Brain microvascular endothelial cell (primary cell): ENCODE measurements at regions not wholly inside any gene's neighbourhood (a gene's known extent, or its start where the extent isn't known, plus 50 kb on each side); places are given as distances from the start of the nearest gene placed in this dataset.

ENCODE experiments used
- DNase-seq: peaks from one replicate; pipeline ENCODE4 v3.0.0-alpha.2; 2020
- H3K27ac ChIP-seq: fragments of 250-450 bp; sonication (Bioruptor Pico); 2 replicates; pipeline ENCODE4 v1.5.1; 2020; ENCODE audit warnings: mild to moderate bottlenecking, moderate library complexity
- H3K27me3 ChIP-seq: fragments of 250-450 bp; sonication (Bioruptor Pico); replicated peaks from 2 replicates; pipeline ENCODE4 v1.5.1; 2020; ENCODE audit warnings: mild to moderate bottlenecking
- H3K36me3 ChIP-seq: fragments of 250-450 bp; sonication (Bioruptor Pico); replicated peaks from 2 replicates; pipeline ENCODE4 v1.5.1; 2020; ENCODE audit warnings: mild to moderate bottlenecking
- H3K4me3 ChIP-seq: 2 replicates; pipeline ENCODE4 v1.5.1; 2011; ENCODE audit warnings: low read depth, mild to moderate bottlenecking, control low read depth, low read length, moderate library complexity
- CTCF ChIP-seq: IDR thresholded peaks from 2 replicates; pipeline ENCODE4 v1.5.1; 2011; ENCODE audit warnings: low read depth, mild to moderate bottlenecking, moderate library complexity, low read length, control low read depth, inconsistent platforms; ENCODE audit errors: missing control alignments
- in situ Hi-C: cut with HindIII; loops from 2 replicates; pipeline ENCODE4 v1.10.0; 2017; ENCODE audit warnings: low sequenced_read_pairs, low pct_ligation_motif_present

GRCh38 chr19:34305221-34306083 is 51.1 kb downstream of the GARRE1 start:
- H3K27ac ChIP-seq = no peak overlapping the region
- in situ Hi-C loops = no loop called here

GRCh38 chr19:34306213-34306661 is 51.9 kb downstream of the GARRE1 start:
- H3K27ac ChIP-seq = no peak overlapping the region
- no peaks in the 10 kb centered on the region for H3K27me3 ChIP-seq
- H3K4me3 ChIP-seq = no peak overlapping the region
- in situ Hi-C loops = no loop called here
- DNase-seq = no peak
- TF ChIP-seq CTCF = no peak
- H3K36me3 ChIP-seq = peaks cover 11% of the 10 kb centered on the region

More at GRCh38 chr19:34305221-34306083, 51.1 kb downstream of the GARRE1 start:
- no peak for TF ChIP-seq CTCF
- H3K4me3 ChIP-seq = no peak overlapping the region
- DNase-seq = no peak
- no peaks in the 10 kb centered on the region for H3K27me3 ChIP-seq
- H3K36me3 ChIP-seq = peaks cover 16% of the 10 kb centered on the region

- no peak for TF ChIP-seq CTCF
- Histone ChIP-seq H3K27me3 (no peaks in the 10 kb centered on the region), H3K4me3 (no peak overlapping the region), H3K36me3 (peaks cover 11% of the 10 kb centered on the region), H3K27ac (no peak overlapping the region)
- no peak for DNase-seq
- in situ Hi-C loops = no loop called here
Observed at GRCh38 chr19:34306824-34307223, 52.5 kb downstream of the GARRE1 start.

GRCh38 chr19:34308381-34309367 is 54.3 kb downstream of the GARRE1 start:
- Histone ChIP-seq H3K36me3 (peaks cover 5% of the 10 kb centered on the region), H3K27me3 (no peaks in the 10 kb centered on the region), H3K27ac (no peak overlapping the region), H3K4me3 (no peak overlapping the region)
- in situ Hi-C loops = no loop called here
- DNase-seq = no peak
- no peak for TF ChIP-seq CTCF

- no peaks in the 10 kb centered on the region for H3K27me3 ChIP-seq
- peaks cover 5% of the 10 kb centered on the region for H3K36me3 ChIP-seq
- no peak for DNase-seq
- in situ Hi-C loops = no loop called here
- no peak for TF ChIP-seq CTCF
- no peak overlapping the region for H3K4me3 ChIP-seq
- no peak overlapping the region for H3K27ac ChIP-seq
Observed at GRCh38 chr19:34309368-34310138, 55.2 kb downstream of the GARRE1 start.
